ENCODE measurements at regions not wholly inside any gene's neighbourhood (a gene's known extent, or its start where the extent isn't known, plus 50 kb on each side); places are given as distances from the start of the nearest gene placed in this dataset.

GRCh38 chr2:65594150-65594549 is 161.8 kb upstream of the SPRED2 start:
- H4K20me1 ChIP-seq (ENCODE audit: insufficient read depth, poor library complexity, severe bottlenecking), result no peaks in the 10 kb centered on the region
- H3K36me3 ChIP-seq (replicated peaks; ENCODE audit: insufficient read depth, low read depth), result no peaks in the 10 kb centered on the region
- no peaks in the 10 kb centered on the region for H3K79me2 ChIP-seq
- no peak overlapping the region for H3K4me2 ChIP-seq
- TF ChIP-seq EZH2phosphoT487 (IDR thresholded peaks at IDR 0.05; ENCODE audit: low read depth, severe bottlenecking, unreplicated experiment) (no peak), EZH2 (IDR thresholded peaks at IDR 0.05; ENCODE audit: borderline replicate concordance) (no peak), CTCF (IDR thresholded peaks at IDR 0.05; ENCODE audit: poor library complexity) (no peak)
- no peaks in the 10 kb centered on the region for H3K9me2 ChIP-seq (replicated peaks; ENCODE audit: insufficient read depth)
- no peak overlapping the region for H3K4me3 ChIP-seq
- no peak overlapping the region for H2AFZ ChIP-seq
- no peak overlapping the region for H3K27ac ChIP-seq
- no peaks in the 10 kb centered on the region for H3K9me3 ChIP-seq (ENCODE audit: low read depth)
- no peaks in the 10 kb centered on the region for H3K27me3 ChIP-seq
- no peak for DNase-seq (ENCODE audit: low spot score)
- no peaks in the 10 kb centered on the region for H3K4me1 ChIP-seq (ENCODE audit: insufficient read depth)

DNA sequence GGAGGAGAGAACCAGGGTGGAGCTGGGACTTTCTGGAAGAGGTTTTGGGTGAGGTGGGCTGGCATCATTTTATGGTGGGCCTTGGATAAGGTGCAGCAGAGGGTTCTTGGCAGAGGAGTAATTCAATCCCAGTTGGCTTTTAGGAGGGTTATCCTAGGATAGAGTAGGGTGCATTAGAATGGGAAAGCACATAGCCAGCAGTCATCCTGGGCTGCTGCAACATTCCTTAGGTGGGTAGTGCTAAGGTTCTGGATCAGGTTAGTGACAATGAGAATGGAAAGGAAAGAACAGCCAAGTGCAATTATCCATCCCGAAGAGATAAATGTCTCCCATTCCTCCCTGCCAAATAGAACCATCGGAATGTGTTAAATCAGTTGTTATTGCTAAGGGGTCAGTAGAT is 157.3 kb upstream of the SPRED2 start:
- Histone ChIP-seq H3K27me3 (no peaks in the 10 kb centered on the region), H3K36me3 (replicated peaks; ENCODE audit: insufficient read depth, low read depth) (no peaks in the 10 kb centered on the region), H4K20me1 (ENCODE audit: insufficient read depth, poor library complexity, severe bottlenecking) (no peaks in the 10 kb centered on the region), H3K79me2 (no peaks in the 10 kb centered on the region), H3K4me3 (no peak overlapping the region), H3K9me3 (ENCODE audit: low read depth) (no peaks in the 10 kb centered on the region), H2AFZ (no peak overlapping the region), H3K27ac (no peak overlapping the region), H3K4me2 (no peak overlapping the region), H3K9me2 (replicated peaks; ENCODE audit: insufficient read depth) (no peaks in the 10 kb centered on the region), H3K4me1 (ENCODE audit: insufficient read depth) (no peaks in the 10 kb centered on the region)
- 82% methylated on average over 2 of the region's 2 CpGs for WGBS (ENCODE audit: low lambda C conversion rate, missing lambda C conversion rate)
- DNase-seq (ENCODE audit: low spot score), result no peak
- no peak for TF ChIP-seq EZH2 (IDR thresholded peaks at IDR 0.05; ENCODE audit: borderline replicate concordance)
- TF ChIP-seq CTCF (IDR thresholded peaks at IDR 0.05; ENCODE audit: poor library complexity), result no peak
- no peak for TF ChIP-seq EZH2phosphoT487 (IDR thresholded peaks at IDR 0.05; ENCODE audit: low read depth, severe bottlenecking, unreplicated experiment)

- H3K4me1 ChIP-seq (ENCODE audit: insufficient read depth), result no peaks in the 10 kb centered on the region
- H3K79me2 ChIP-seq, result no peaks in the 10 kb centered on the region
- H3K27ac ChIP-seq, result no peak overlapping the region
- DNase-seq (ENCODE audit: low spot score), result no peak
- 90% methylated on average over 4 of the region's 4 CpGs for WGBS (ENCODE audit: low lambda C conversion rate, missing lambda C conversion rate)
- H3K4me2 ChIP-seq, result no peak overlapping the region
- no peaks in the 10 kb centered on the region for H4K20me1 ChIP-seq (ENCODE audit: insufficient read depth, poor library complexity, severe bottlenecking)
- no peaks in the 10 kb centered on the region for H3K9me2 ChIP-seq (replicated peaks; ENCODE audit: insufficient read depth)
- H3K9me3 ChIP-seq (ENCODE audit: low read depth), result no peaks in the 10 kb centered on the region
- H3K27me3 ChIP-seq, result no peaks in the 10 kb centered on the region
- no peaks in the 10 kb centered on the region for H3K36me3 ChIP-seq (replicated peaks; ENCODE audit: insufficient read depth, low read depth)
- TF ChIP-seq EZH2phosphoT487 (IDR thresholded peaks at IDR 0.05; ENCODE audit: low read depth, severe bottlenecking, unreplicated experiment) (no peak), EZH2 (IDR thresholded peaks at IDR 0.05; ENCODE audit: borderline replicate concordance) (no peak), CTCF (IDR thresholded peaks at IDR 0.05; ENCODE audit: poor library complexity) (no peak)
- H3K4me3 ChIP-seq, result no peak overlapping the region
- H2AFZ ChIP-seq, result no peak overlapping the region
Observed at GRCh38 chr2:65587779-65588178, 155.4 kb upstream of the SPRED2 start.

GRCh38 chr2:65586516-65586915 is 154.1 kb upstream of the SPRED2 start:
- Histone ChIP-seq H3K4me1 (ENCODE audit: insufficient read depth) (no peaks in the 10 kb centered on the region), H3K79me2 (no peaks in the 10 kb centered on the region), H3K4me3 (no peak overlapping the region), H4K20me1 (ENCODE audit: insufficient read depth, poor library complexity, severe bottlenecking) (no peaks in the 10 kb centered on the region), H3K4me2 (no peak overlapping the region), H3K27ac (no peak overlapping the region), H3K9me2 (replicated peaks; ENCODE audit: insufficient read depth) (no peaks in the 10 kb centered on the region), H3K36me3 (replicated peaks; ENCODE audit: insufficient read depth, low read depth) (no peaks in the 10 kb centered on the region), H2AFZ (no peak overlapping the region), H3K27me3 (no peaks in the 10 kb centered on the region), H3K9me3 (ENCODE audit: low read depth) (no peaks in the 10 kb centered on the region)
- TF ChIP-seq EZH2 (IDR thresholded peaks at IDR 0.05; ENCODE audit: borderline replicate concordance) (no peak), CTCF (IDR thresholded peaks at IDR 0.05; ENCODE audit: poor library complexity) (no peak), EZH2phosphoT487 (IDR thresholded peaks at IDR 0.05; ENCODE audit: low read depth, severe bottlenecking, unreplicated experiment) (no peak)
- DNase-seq (ENCODE audit: low spot score), result no peak
- WGBS (ENCODE audit: low lambda C conversion rate, missing lambda C conversion rate), result 59% methylated on average over 4 of the region's 4 CpGs
